ENCODE measurements at regions not wholly inside any gene's neighbourhood (a gene's known extent, or its start where the extent isn't known, plus 50 kb on each side); places are given as distances from the start of the nearest gene placed in this dataset.

- TF ChIP-seq ZNF462 (CRISPR knock-in tag; IDR thresholded peaks at IDR 0.05), result no peak
- TF ChIP-seq CTCF (conservative IDR thresholded peaks at IDR 0.05; ENCODE audit: low read depth in 2 of 2), result no peak
- TF ChIP-seq ZNF114 (CRISPR knock-in tag; IDR thresholded peaks at IDR 0.05), result no peak
- TF ChIP-seq POLR2AphosphoS5 (IDR thresholded peaks at IDR 0.05; ENCODE audit: low read depth), result no peak
- no peak for TF ChIP-seq REST (IDR thresholded peaks at IDR 0.05; ENCODE audit: unreplicated experiment)
- no peak for TF ChIP-seq NANOG (IDR thresholded peaks at IDR 0.05; ENCODE audit: borderline replicate concordance)
- TF ChIP-seq STAT1 (IDR thresholded peaks at IDR 0.05; ENCODE audit: unreplicated experiment), result no peak
- no peak for TF ChIP-seq ETS1 (IDR thresholded peaks at IDR 0.05)
- no peak for TF ChIP-seq JUNB (IDR thresholded peaks at IDR 0.05; ENCODE audit: unreplicated experiment)
- no peak for TF ChIP-seq ZNF331 (CRISPR knock-in tag; IDR thresholded peaks at IDR 0.05; ENCODE audit: low read depth)
- no peak for TF ChIP-seq CREB1 (CRISPR knock-in tag; IDR thresholded peaks at IDR 0.05; ENCODE audit: low read depth)
- Mint-ChIP-seq H3K9me3 (no peaks in the 10 kb centered on the region), H3K4me3 (no peak overlapping the region), H3K27me3 (ENCODE audit: insufficient read depth, low read depth, poor library complexity) (no peaks in the 10 kb centered on the region), H3K36me3 (ENCODE audit: low read depth) (peaks cover 4% of the 10 kb centered on the region; the same call in 1 of the 3 replicates), H3K27ac (no peak overlapping the region; the same call in 1 of the 2 replicates), H3K4me1 (peaks cover 35% of the 10 kb centered on the region)
- Histone ChIP-seq H3K9me2 (ENCODE audit: insufficient read depth) (no peaks in the 10 kb centered on the region), H3K36me3 (ENCODE audit: insufficient read depth) (no peaks in the 10 kb centered on the region), H3K4me1 (ENCODE audit: insufficient read depth) (peaks cover 28% of the 10 kb centered on the region), H3F3A (replicated peaks; ENCODE audit: low read depth) (no peaks in the 10 kb centered on the region), H3K27me3 (ENCODE audit: insufficient read depth) (no peaks in the 10 kb centered on the region), H2AFZ (peak overlapping the region; percentile 0; the same call in 1 of the 2 replicates), H3K79me2 (replicated peaks; ENCODE audit: insufficient read depth) (no peaks in the 10 kb centered on the region), H3K27ac (ENCODE audit: low read depth) (no peak overlapping the region), H4K20me1 (replicated peaks; ENCODE audit: insufficient read depth) (no peaks in the 10 kb centered on the region), H3K4me3 (no peak overlapping the region), H3K4me2 (no peak overlapping the region)
- DNase-seq (ENCODE audit: low spot score), result no peak
- no peak for ATAC-seq
Observed at GRCh38 chr3:106398891-106399600, 530.2 kb upstream of the CBLB start.

All from GM23338 (cell line).